ENCODE measurements at regions not wholly inside any gene's neighbourhood (a gene's known extent, or its start where the extent isn't known, plus 50 kb on each side); places are given as distances from the start of the nearest gene placed in this dataset.

DNA sequence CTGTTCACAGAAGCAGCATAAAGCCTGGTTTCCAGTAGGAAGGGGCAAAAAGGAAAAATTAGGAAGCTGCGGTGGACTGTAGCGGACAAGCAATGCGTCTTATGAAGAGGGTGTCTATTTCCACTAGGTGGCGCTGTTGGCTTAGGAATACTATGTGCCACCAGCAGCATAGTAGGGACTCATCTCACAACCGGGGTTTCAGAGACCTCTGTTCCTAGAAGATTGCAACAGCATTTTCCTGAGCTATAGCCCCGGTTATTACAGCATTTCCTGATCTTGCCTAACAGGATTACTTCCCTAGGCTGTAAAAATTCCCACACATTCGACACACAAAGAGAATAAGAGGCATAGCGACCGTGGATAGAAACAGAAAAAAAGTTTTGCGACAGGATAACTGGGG, 683.0 kb downstream of the TBL1XR1 start:
- Histone ChIP-seq H3K27ac (ENCODE audit: low read depth in 2 of 2, low read length in 1 of 2) (no peak overlapping the region), H3K4me2 (no peak overlapping the region), H3K4me3 (ENCODE audit: low read depth in 2 of 2, low read length in 1 of 2) (no peak overlapping the region; a peak in 1 of 4 replicates), H3K79me2 (ENCODE audit: insufficient read depth) (no peaks in the 10 kb centered on the region), H3K27me3 (ENCODE audit: insufficient read depth) (no peaks in the 10 kb centered on the region), H3K9me2 (no peaks in the 10 kb centered on the region), H3K9ac (no peak overlapping the region), H3K36me3 (replicated peaks in 1 of 2; ENCODE audit: control insufficient read depth in 1 of 2, insufficient read depth in 2 of 2, low read length in 1 of 2) (no peaks in the 10 kb centered on the region), H3K9me3 (peaks cover 3% of the 10 kb centered on the region; the same call in 1 of the 2 replicates), H3K4me1 (ENCODE audit: control insufficient read depth in 1 of 2, insufficient read depth in 2 of 2, low read depth in 1 of 2, low read length in 1 of 2) (no peaks in the 10 kb centered on the region), H4K20me1 (ENCODE audit: insufficient read depth) (no peaks in the 10 kb centered on the region), H2AFZ (ENCODE audit: low read depth) (no peak overlapping the region), H3F3A (replicated peaks; ENCODE audit: insufficient read depth) (no peaks in the 10 kb centered on the region)
- WGBS (ENCODE audit: low lambda C conversion rate), result 60% methylated on average over 10 of the region's 10 CpGs
- CTCF ChIA-PET, result interaction anchor here (0.9 to 1.2 kb wide), 3 partner anchors 8 to 38 kb away, joined by 3 read pairs; no protein-coding TSS in a partner anchor
- DNase-seq, result no peak
- POLR2A ChIA-PET, result no interaction called here
- TF ChIP-seq, protein P1, sequence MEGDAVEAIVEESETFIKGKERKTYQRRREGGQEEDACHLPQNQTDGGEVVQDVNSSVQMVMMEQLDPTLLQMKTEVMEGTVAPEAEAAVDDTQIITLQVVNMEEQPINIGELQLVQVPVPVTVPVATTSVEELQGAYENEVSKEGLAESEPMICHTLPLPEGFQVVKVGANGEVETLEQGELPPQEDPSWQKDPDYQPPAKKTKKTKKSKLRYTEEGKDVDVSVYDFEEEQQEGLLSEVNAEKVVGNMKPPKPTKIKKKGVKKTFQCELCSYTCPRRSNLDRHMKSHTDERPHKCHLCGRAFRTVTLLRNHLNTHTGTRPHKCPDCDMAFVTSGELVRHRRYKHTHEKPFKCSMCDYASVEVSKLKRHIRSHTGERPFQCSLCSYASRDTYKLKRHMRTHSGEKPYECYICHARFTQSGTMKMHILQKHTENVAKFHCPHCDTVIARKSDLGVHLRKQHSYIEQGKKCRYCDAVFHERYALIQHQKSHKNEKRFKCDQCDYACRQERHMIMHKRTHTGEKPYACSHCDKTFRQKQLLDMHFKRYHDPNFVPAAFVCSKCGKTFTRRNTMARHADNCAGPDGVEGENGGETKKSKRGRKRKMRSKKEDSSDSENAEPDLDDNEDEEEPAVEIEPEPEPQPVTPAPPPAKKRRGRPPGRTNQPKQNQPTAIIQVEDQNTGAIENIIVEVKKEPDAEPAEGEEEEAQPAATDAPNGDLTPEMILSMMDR (IDR thresholded peaks at IDR 0.05), result peak; percentile 55
- no peak for TF ChIP-seq RXRA (IDR thresholded peaks at IDR 0.05; ENCODE audit: borderline replicate concordance, low read depth)
- peak; percentile 36 for TF ChIP-seq RAD21 (IDR thresholded peaks at IDR 0.05; ENCODE audit: low read length)
- TF ChIP-seq MEF2A (IDR thresholded peaks at IDR 0.05; ENCODE audit: borderline replicate concordance, low read depth), result no peak

DNA sequence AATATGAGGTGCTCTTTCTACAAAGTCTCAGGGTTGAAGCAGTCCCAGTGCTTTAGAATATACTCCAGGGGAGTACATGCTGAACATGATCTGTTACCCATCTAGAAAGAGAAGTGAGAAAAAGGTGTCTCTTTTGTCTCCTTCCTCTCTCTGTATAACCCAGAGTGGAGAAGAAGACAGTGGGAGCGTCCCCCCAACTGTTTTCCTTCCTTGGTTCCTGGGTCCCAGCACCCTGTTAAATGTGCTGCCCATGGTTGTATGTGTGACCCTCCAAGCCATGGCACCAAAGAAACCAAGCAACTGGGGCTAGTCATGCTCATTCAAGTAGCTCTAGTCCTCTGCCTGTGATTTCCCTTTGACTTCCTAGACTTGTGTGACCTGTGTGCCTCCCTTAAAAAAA, 683.7 kb downstream of the TBL1XR1 start:
- H3K9me2 ChIP-seq, result no peaks in the 10 kb centered on the region
- POLR2A ChIA-PET, result no interaction called here
- no peaks in the 10 kb centered on the region for H3K4me1 ChIP-seq (ENCODE audit: control insufficient read depth in 1 of 2, insufficient read depth in 2 of 2, low read depth in 1 of 2, low read length in 1 of 2)
- no peak for TF ChIP-seq FOSL2 (IDR thresholded peaks at IDR 0.05; ENCODE audit: borderline replicate concordance, low read depth)
- TF ChIP-seq GATA2 (CRISPR knock-in tag; IDR thresholded peaks at IDR 0.05), result no peak
- TF ChIP-seq, protein P2, sequence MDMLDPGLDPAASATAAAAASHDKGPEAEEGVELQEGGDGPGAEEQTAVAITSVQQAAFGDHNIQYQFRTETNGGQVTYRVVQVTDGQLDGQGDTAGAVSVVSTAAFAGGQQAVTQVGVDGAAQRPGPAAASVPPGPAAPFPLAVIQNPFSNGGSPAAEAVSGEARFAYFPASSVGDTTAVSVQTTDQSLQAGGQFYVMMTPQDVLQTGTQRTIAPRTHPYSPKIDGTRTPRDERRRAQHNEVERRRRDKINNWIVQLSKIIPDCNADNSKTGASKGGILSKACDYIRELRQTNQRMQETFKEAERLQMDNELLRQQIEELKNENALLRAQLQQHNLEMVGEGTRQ (IDR thresholded peaks at IDR 0.05; ENCODE audit: borderline replicate concordance, low read depth, low read length), result no peak
- H3K4me3 ChIP-seq (ENCODE audit: low read depth in 2 of 2, low read length in 1 of 2), result no peak overlapping the region
- no peaks in the 10 kb centered on the region for H3K36me3 ChIP-seq (replicated peaks in 1 of 2; ENCODE audit: control insufficient read depth in 1 of 2, insufficient read depth in 2 of 2, low read length in 1 of 2)
- H3K27ac ChIP-seq (ENCODE audit: low read depth in 2 of 2, low read length in 1 of 2), result no peak overlapping the region
- H3K79me2 ChIP-seq (ENCODE audit: insufficient read depth), result no peaks in the 10 kb centered on the region
- no peaks in the 10 kb centered on the region for H3F3A ChIP-seq (replicated peaks; ENCODE audit: insufficient read depth)
- no peak overlapping the region for H3K4me2 ChIP-seq
- DNase-seq, result no peak
- no peaks in the 10 kb centered on the region for H4K20me1 ChIP-seq (ENCODE audit: insufficient read depth)
- WGBS (ENCODE audit: low lambda C conversion rate), result 11% methylated on average over 1 of the region's 1 CpG
- H3K9me3 ChIP-seq, result peaks cover 3% of the 10 kb centered on the region; the same call in 1 of the 2 replicates
- no peak overlapping the region for H2AFZ ChIP-seq (ENCODE audit: low read depth)
- no peak overlapping the region for H3K9ac ChIP-seq
- H3K27me3 ChIP-seq (ENCODE audit: insufficient read depth), result no peaks in the 10 kb centered on the region
- CTCF ChIA-PET, result interaction anchor here (1.1 to 1.2 kb wide), 2 partner anchors 9 to 37 kb away, joined by 3 read pairs; no protein-coding TSS in a partner anchor

DNA sequence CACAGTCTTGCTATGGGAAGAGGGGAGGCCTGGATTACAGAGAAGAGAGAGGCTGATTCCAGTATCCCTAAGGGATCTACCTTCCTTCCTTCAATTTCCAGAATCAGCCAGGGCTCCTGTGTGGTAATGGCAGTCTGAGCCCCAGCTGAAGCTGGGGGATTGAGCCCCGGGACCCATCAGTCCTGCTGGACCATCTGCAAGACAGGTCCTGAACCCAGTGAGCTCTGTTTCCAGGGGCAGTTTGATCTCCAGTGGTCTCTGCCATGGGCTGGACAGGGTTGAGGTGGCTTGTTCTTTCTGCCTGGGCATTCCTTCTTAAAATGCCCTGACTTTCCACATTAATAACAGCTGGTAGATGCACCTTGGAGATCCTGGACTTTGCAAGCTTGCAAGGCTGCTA, 685.2 kb downstream of the TBL1XR1 start:
- no CpG with 5 or more reads among the region's 1 CpG for WGBS (ENCODE audit: low lambda C conversion rate)
- Histone ChIP-seq H3K36me3 (replicated peaks in 1 of 2; ENCODE audit: control insufficient read depth in 1 of 2, insufficient read depth in 2 of 2, low read length in 1 of 2) (no peaks in the 10 kb centered on the region), H3K27me3 (ENCODE audit: insufficient read depth) (no peaks in the 10 kb centered on the region), H3K27ac (ENCODE audit: low read depth in 2 of 2, low read length in 1 of 2) (no peak overlapping the region), H2AFZ (ENCODE audit: low read depth) (no peak overlapping the region), H3K9me3 (peaks cover 3% of the 10 kb centered on the region; the same call in 1 of the 2 replicates), H3K4me3 (ENCODE audit: low read depth in 2 of 2, low read length in 1 of 2) (no peak overlapping the region), H3K4me1 (ENCODE audit: control insufficient read depth in 1 of 2, insufficient read depth in 2 of 2, low read depth in 1 of 2, low read length in 1 of 2) (no peaks in the 10 kb centered on the region), H3K4me2 (no peak overlapping the region), H3F3A (replicated peaks; ENCODE audit: insufficient read depth) (no peaks in the 10 kb centered on the region), H3K9ac (no peak overlapping the region), H4K20me1 (ENCODE audit: insufficient read depth) (no peaks in the 10 kb centered on the region), H3K79me2 (ENCODE audit: insufficient read depth) (no peaks in the 10 kb centered on the region), H3K9me2 (no peaks in the 10 kb centered on the region)
- ChIA-PET POLR2A (no interaction called here), CTCF (interaction anchor here (1.1 kb wide), 1 partner anchor 26 kb away, joined by 3 read pairs; no protein-coding TSS in a partner anchor)
- no peak for DNase-seq
- TF ChIP-seq GATA2 (CRISPR knock-in tag; IDR thresholded peaks at IDR 0.05), result no peak
- no peak for TF ChIP-seq RAD21 (IDR thresholded peaks at IDR 0.05; ENCODE audit: low read length)
- TF ChIP-seq, protein P3, sequence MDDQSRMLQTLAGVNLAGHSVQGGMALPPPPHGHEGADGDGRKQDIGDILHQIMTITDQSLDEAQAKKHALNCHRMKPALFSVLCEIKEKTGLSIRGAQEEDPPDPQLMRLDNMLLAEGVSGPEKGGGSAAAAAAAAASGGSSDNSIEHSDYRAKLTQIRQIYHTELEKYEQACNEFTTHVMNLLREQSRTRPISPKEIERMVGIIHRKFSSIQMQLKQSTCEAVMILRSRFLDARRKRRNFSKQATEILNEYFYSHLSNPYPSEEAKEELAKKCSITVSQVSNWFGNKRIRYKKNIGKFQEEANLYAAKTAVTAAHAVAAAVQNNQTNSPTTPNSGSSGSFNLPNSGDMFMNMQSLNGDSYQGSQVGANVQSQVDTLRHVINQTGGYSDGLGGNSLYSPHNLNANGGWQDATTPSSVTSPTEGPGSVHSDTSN (IDR thresholded peaks at IDR 0.05), result no peak
- TF ChIP-seq JUND (IDR thresholded peaks at IDR 0.05), result no peak

All from SK-N-SH (cell line).